ENCODE measurements at regions not wholly inside any gene's neighbourhood (a gene's known extent, or its start where the extent isn't known, plus 50 kb on each side); places are given as distances from the start of the nearest gene placed in this dataset.

DNA sequence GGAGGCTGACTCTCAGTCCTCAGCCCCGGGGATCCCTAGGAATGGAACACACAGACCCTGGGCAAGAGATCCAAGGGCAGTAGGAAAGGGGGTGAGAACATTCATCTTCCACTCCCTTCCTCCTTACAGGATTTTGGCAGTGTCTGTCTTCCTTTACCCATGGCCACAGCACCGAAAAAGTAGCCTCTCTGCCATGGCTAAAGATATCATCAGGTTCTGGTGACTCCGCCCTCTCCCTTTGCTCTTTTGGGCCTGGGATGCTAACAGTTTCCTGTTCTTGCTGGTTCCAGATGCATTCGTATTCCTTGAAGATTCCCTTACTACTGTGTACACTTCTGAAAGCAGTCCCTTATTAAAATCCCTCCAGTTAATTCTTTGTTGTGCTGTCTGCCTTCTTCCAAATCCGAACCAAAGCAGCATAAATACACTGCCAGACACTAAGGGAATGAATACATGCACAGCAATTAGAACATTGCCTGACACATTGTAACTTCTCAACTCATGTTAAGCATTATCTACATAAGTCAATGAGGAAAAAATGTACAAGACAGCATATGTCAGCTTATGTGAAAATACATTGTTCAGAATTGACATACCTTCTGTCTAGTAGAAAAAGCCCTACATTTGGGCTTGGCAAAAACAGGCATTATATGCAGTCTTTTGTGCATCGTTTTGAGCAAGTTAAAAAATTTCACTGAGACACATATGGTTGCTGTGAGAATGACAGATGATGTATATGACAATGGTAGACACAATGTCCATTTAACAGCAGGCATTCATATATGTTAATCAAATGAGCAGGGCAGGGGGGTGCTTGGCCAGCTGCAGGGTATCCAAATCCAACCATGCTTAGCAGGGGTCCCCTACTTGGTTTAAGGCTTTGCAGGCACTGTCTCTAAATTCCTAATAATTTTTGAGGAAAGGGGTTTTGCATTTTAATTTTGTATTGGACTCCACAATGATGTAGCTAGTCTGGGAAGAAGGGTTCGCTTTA, 58.8 kb upstream of the RAI14 start:
- peak overlapping the region; percentile 15; the same call in 1 of the 2 replicates for H2AFZ ChIP-seq (ENCODE audit: low read depth, low read length)
- no peak overlapping the region for H3K4me2 ChIP-seq (ENCODE audit: low read length)
- TF ChIP-seq, protein P1, sequence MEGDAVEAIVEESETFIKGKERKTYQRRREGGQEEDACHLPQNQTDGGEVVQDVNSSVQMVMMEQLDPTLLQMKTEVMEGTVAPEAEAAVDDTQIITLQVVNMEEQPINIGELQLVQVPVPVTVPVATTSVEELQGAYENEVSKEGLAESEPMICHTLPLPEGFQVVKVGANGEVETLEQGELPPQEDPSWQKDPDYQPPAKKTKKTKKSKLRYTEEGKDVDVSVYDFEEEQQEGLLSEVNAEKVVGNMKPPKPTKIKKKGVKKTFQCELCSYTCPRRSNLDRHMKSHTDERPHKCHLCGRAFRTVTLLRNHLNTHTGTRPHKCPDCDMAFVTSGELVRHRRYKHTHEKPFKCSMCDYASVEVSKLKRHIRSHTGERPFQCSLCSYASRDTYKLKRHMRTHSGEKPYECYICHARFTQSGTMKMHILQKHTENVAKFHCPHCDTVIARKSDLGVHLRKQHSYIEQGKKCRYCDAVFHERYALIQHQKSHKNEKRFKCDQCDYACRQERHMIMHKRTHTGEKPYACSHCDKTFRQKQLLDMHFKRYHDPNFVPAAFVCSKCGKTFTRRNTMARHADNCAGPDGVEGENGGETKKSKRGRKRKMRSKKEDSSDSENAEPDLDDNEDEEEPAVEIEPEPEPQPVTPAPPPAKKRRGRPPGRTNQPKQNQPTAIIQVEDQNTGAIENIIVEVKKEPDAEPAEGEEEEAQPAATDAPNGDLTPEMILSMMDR (IDR thresholded peaks at IDR 0.05; ENCODE audit: low read depth, low read length) = no peak
- no peak for TF ChIP-seq EZH2phosphoT487 (IDR thresholded peaks at IDR 0.05; ENCODE audit: low read depth)
- H3K79me2 ChIP-seq (ENCODE audit: low read length) = no peaks in the 10 kb centered on the region
- H3K36me3 ChIP-seq (replicated peaks; ENCODE audit: low read depth, low read length) = no peaks in the 10 kb centered on the region
- peaks cover 17% of the 10 kb centered on the region for H3K4me1 ChIP-seq (ENCODE audit: low read length)
- no peak overlapping the region for H3K9ac ChIP-seq (ENCODE audit: low read length)
- H4K20me1 ChIP-seq (ENCODE audit: insufficient read depth, low read length) = no peaks in the 10 kb centered on the region
- no peaks in the 10 kb centered on the region for H3K9me3 ChIP-seq (ENCODE audit: insufficient read depth, low read length)
- H3K4me3 ChIP-seq (ENCODE audit: low read length) = no peak overlapping the region
- H3K27me3 ChIP-seq (ENCODE audit: low read depth, low read length) = no peaks in the 10 kb centered on the region
- H3K27ac ChIP-seq (ENCODE audit: low read length) = no peak overlapping the region

DNA sequence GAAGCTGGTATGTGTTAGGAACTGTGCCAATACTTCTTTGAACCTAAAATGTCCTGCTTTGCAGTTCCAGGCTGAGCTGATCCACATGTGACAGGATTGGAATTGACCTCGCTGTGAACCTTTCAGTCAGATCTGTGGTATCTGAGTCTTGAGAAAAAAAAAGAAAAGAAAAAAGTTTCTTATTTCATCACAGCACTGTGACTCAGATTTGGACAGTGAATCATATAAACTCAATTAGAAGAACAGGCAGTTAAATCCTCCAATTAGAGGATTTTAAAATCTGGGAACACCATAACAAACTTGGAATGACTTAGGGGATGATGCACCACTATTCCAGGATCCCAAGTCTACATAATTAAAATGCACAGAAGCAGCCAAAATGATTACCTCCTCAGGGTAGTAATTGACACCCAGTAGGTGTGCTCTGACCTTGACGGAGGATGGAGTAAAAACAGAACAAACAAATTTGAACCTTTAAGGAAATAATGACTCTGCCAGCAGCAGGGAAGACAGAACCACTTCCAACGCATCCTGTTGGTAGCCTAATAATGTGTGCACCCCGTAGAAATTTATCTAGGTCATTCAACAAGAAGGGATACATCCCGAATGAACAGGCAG, 57.8 kb upstream of the RAI14 start:
- no peak overlapping the region for H2AFZ ChIP-seq (ENCODE audit: low read depth, low read length)
- H3K4me1 ChIP-seq (ENCODE audit: low read length) = peaks cover 16% of the 10 kb centered on the region
- no peak overlapping the region for H3K9ac ChIP-seq (ENCODE audit: low read length)
- no peaks in the 10 kb centered on the region for H3K27me3 ChIP-seq (ENCODE audit: low read depth, low read length)
- H3K4me2 ChIP-seq (ENCODE audit: low read length) = peak overlapping the region; percentile 25
- no peaks in the 10 kb centered on the region for H3K36me3 ChIP-seq (replicated peaks; ENCODE audit: low read depth, low read length)
- no peaks in the 10 kb centered on the region for H3K9me3 ChIP-seq (ENCODE audit: insufficient read depth, low read length)
- H3K4me3 ChIP-seq (ENCODE audit: low read length) = no peak overlapping the region
- no peaks in the 10 kb centered on the region for H3K79me2 ChIP-seq (ENCODE audit: low read length)
- TF ChIP-seq, protein P1 (IDR thresholded peaks at IDR 0.05; ENCODE audit: low read depth, low read length) = no peak
- TF ChIP-seq EZH2phosphoT487 (IDR thresholded peaks at IDR 0.05; ENCODE audit: low read depth) = no peak
- no peak overlapping the region for H3K27ac ChIP-seq (ENCODE audit: low read length)
- no peaks in the 10 kb centered on the region for H4K20me1 ChIP-seq (ENCODE audit: insufficient read depth, low read length)

DNA sequence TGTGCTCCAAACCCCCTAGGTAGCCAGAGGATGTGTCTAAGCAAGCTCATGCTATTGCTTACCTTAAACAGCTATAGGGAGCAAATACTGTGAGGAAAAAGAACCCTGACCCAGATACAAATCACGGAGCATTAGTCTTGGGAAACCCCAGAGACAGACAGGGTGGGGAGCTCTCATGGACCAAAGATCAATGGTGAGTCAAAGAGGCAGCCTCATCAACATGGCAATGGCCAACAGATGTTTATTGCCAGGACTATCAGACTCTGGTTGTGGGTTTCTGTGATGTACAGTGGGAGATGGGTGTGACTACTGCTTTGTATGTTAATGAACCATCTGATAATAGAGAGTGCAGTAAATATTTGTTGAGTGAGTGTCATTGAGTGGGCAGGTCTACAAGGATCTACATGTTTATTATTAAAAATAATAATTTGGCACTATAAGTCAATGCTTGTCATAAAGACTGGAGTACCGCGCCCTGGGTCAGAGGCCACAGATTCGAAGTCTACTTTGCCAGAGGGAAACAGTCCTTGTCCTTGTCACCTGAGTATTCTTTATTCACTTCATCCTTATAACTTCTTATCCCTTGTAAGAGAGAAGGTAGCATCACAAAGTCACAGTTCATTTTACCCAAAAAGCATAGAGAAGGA, 56.5 kb upstream of the RAI14 start:
- TF ChIP-seq, protein P1 (IDR thresholded peaks at IDR 0.05; ENCODE audit: low read depth, low read length) = no peak
- no peak for TF ChIP-seq EZH2phosphoT487 (IDR thresholded peaks at IDR 0.05; ENCODE audit: low read depth)
- H3K36me3 ChIP-seq (replicated peaks; ENCODE audit: low read depth, low read length) = no peaks in the 10 kb centered on the region
- H3K79me2 ChIP-seq (ENCODE audit: low read length) = no peaks in the 10 kb centered on the region
- H3K4me2 ChIP-seq (ENCODE audit: low read length) = no peak overlapping the region
- H3K27me3 ChIP-seq (ENCODE audit: low read depth, low read length) = no peaks in the 10 kb centered on the region
- no peak overlapping the region for H3K27ac ChIP-seq (ENCODE audit: low read length)
- H3K9ac ChIP-seq (ENCODE audit: low read length) = no peak overlapping the region
- peaks cover 16% of the 10 kb centered on the region for H3K4me1 ChIP-seq (ENCODE audit: low read length)
- no peaks in the 10 kb centered on the region for H4K20me1 ChIP-seq (ENCODE audit: insufficient read depth, low read length)
- no peak overlapping the region for H2AFZ ChIP-seq (ENCODE audit: low read depth, low read length)
- H3K9me3 ChIP-seq (ENCODE audit: insufficient read depth, low read length) = no peaks in the 10 kb centered on the region
- H3K4me3 ChIP-seq (ENCODE audit: low read length) = no peak overlapping the region

DNA sequence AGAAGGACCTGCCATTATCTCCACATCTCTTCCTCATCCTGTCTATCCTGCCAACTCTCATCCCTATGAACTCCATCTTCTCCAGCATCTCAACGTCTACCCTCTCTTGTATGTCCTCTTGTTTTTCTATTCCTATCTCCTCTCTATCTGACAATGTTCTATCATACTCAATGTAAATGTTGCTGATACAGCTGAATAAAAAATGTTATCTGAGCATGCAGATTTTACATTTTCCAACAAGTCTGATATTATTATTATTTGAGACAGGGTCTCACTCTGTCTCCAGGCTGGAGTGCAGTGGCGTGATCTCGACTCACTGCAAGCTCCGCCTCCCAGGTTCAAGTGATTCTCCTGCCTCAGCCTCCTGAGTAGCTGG, 56.0 kb upstream of the RAI14 start:
- Histone ChIP-seq H2AFZ (ENCODE audit: low read depth, low read length) (no peak overlapping the region), H3K4me2 (ENCODE audit: low read length) (no peak overlapping the region), H3K27me3 (ENCODE audit: low read depth, low read length) (no peaks in the 10 kb centered on the region), H3K4me1 (ENCODE audit: low read length) (peaks cover 16% of the 10 kb centered on the region), H3K36me3 (replicated peaks; ENCODE audit: low read depth, low read length) (no peaks in the 10 kb centered on the region), H4K20me1 (ENCODE audit: insufficient read depth, low read length) (no peaks in the 10 kb centered on the region), H3K9ac (ENCODE audit: low read length) (no peak overlapping the region), H3K9me3 (ENCODE audit: insufficient read depth, low read length) (no peaks in the 10 kb centered on the region), H3K4me3 (ENCODE audit: low read length) (no peak overlapping the region), H3K79me2 (ENCODE audit: low read length) (no peaks in the 10 kb centered on the region), H3K27ac (ENCODE audit: low read length) (no peak overlapping the region)
- no peak for TF ChIP-seq EZH2phosphoT487 (IDR thresholded peaks at IDR 0.05; ENCODE audit: low read depth)
- TF ChIP-seq, protein P1 (IDR thresholded peaks at IDR 0.05; ENCODE audit: low read depth, low read length) = no peak

Measured in OCI-LY3 (cell line).